ENCODE measurements at regions not wholly inside any gene's neighbourhood (a gene's known extent, or its start where the extent isn't known, plus 50 kb on each side); places are given as distances from the start of the nearest gene placed in this dataset.
A peak's percentile ranks its signal among the peaks of the same experiment; 100 is the strongest.
"Not testable (repeated sequence)": the region's sequence is repeated elsewhere in the genome, so short reads cannot be mapped to it uniquely, and the experiment has no call there.

GRCh38 chr3:106844638-106845037, 532.6 kb upstream of the CCDC54 start:
- Histone ChIP-seq H3K4me2 (ENCODE audit: insufficient read depth, low read length) (no peak overlapping the region), H4K20me1 (ENCODE audit: insufficient read depth, low read length) (no peaks in the 10 kb centered on the region), H3K4me3 (ENCODE audit: low read depth in 1 of 2, low read length in 2 of 2) (no peak overlapping the region), H3K9me3 (ENCODE audit: insufficient read depth, low read length, severe bottlenecking) (no peaks in the 10 kb centered on the region), H3K27ac (ENCODE audit: low read length) (no peak overlapping the region), H3K79me2 (ENCODE audit: insufficient read depth, low read length) (no peaks in the 10 kb centered on the region), H3K4me1 (ENCODE audit: insufficient read depth, low read length) (peaks cover 4% of the 10 kb centered on the region; the same call in 1 of the 2 replicates), H3K9ac (ENCODE audit: low read depth, low read length) (no peak overlapping the region), H2AFZ (ENCODE audit: low read depth, low read length) (peak overlapping the region; percentile 25; the same call in 1 of the 2 replicates), H3K27me3 (ENCODE audit: insufficient read depth, low read length, poor library complexity) (no peaks in the 10 kb centered on the region), H3K36me3 (ENCODE audit: insufficient read depth, low read length) (no peaks in the 10 kb centered on the region)
- DNase-seq (no peak), ATAC-seq (ENCODE audit: insufficient read depth, low read depth) (no peak)
- no peak for TF ChIP-seq EZH2 (IDR thresholded peaks at IDR 0.05; ENCODE audit: borderline replicate concordance, low read depth, low read length, severe bottlenecking)
- TF ChIP-seq, protein P1, sequence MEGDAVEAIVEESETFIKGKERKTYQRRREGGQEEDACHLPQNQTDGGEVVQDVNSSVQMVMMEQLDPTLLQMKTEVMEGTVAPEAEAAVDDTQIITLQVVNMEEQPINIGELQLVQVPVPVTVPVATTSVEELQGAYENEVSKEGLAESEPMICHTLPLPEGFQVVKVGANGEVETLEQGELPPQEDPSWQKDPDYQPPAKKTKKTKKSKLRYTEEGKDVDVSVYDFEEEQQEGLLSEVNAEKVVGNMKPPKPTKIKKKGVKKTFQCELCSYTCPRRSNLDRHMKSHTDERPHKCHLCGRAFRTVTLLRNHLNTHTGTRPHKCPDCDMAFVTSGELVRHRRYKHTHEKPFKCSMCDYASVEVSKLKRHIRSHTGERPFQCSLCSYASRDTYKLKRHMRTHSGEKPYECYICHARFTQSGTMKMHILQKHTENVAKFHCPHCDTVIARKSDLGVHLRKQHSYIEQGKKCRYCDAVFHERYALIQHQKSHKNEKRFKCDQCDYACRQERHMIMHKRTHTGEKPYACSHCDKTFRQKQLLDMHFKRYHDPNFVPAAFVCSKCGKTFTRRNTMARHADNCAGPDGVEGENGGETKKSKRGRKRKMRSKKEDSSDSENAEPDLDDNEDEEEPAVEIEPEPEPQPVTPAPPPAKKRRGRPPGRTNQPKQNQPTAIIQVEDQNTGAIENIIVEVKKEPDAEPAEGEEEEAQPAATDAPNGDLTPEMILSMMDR (IDR thresholded peaks at IDR 0.05; ENCODE audit: borderline replicate concordance, extremely low read depth, low read length, poor library complexity, severe bottlenecking) = no peak

DNA sequence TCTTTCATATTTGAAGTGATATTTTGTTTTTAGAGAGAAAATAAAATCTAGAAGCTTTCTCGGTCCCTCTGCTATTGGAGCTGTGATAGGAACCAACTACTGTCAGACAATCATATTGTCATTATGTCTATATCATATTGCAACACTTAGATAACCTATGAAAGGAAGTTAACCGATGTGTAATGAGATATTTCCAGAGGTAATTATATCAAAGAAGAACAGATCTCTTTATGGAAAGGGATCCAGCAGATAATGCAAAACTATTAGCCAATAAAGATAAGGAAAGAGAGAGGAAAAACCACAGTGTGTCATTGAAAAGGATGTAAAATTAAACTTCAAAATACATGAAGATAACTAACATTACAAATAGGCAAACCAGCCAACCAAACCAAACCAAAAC, 529.1 kb upstream of the CCDC54 start:
- H3K27me3 ChIP-seq (ENCODE audit: insufficient read depth, low read length, poor library complexity) = no peaks in the 10 kb centered on the region
- H3K4me1 ChIP-seq (ENCODE audit: insufficient read depth, low read length) = no peaks in the 10 kb centered on the region
- no peaks in the 10 kb centered on the region for H4K20me1 ChIP-seq (ENCODE audit: insufficient read depth, low read length)
- H3K9me3 ChIP-seq (ENCODE audit: insufficient read depth, low read length, severe bottlenecking) = no peaks in the 10 kb centered on the region
- no peak for ATAC-seq (ENCODE audit: insufficient read depth, low read depth)
- no peak overlapping the region for H3K9ac ChIP-seq (ENCODE audit: low read depth, low read length)
- no peak for TF ChIP-seq EZH2 (IDR thresholded peaks at IDR 0.05; ENCODE audit: borderline replicate concordance, low read depth, low read length, severe bottlenecking)
- TF ChIP-seq, protein P1 (IDR thresholded peaks at IDR 0.05; ENCODE audit: borderline replicate concordance, extremely low read depth, low read length, poor library complexity, severe bottlenecking) = no peak
- no peak overlapping the region for H2AFZ ChIP-seq (ENCODE audit: low read depth, low read length)
- no peak overlapping the region for H3K4me2 ChIP-seq (ENCODE audit: insufficient read depth, low read length)
- no peak for DNase-seq
- H3K79me2 ChIP-seq (ENCODE audit: insufficient read depth, low read length) = no peaks in the 10 kb centered on the region
- no peaks in the 10 kb centered on the region for H3K36me3 ChIP-seq (ENCODE audit: insufficient read depth, low read length)
- no peak overlapping the region for H3K27ac ChIP-seq (ENCODE audit: low read length)
- no peak overlapping the region for H3K4me3 ChIP-seq (ENCODE audit: low read depth in 1 of 2, low read length in 2 of 2)

DNA sequence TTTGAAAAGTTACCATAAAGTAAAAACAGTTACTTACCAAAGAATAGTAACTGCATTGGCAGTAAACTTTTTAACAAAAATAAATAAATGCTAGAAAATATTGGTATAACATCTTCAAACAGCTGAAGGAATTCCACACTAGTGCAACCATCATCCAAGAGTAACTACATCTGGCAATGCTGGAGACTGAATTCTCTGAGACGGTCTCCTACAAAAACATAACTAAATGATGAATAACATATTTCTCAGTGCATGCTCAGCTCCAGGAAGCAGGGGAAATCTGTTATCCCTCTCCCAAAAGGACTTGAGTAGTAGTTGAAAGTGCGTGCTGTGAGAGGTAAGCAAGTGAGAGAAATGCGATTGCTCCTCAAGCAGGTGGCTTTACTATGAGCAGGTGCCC, 526.8 kb upstream of the CCDC54 start:
- Histone ChIP-seq H3K4me3 (ENCODE audit: low read depth in 1 of 2, low read length in 2 of 2) (no peak overlapping the region), H3K4me2 (ENCODE audit: insufficient read depth, low read length) (no peak overlapping the region)
- no peak for DNase-seq

DNA sequence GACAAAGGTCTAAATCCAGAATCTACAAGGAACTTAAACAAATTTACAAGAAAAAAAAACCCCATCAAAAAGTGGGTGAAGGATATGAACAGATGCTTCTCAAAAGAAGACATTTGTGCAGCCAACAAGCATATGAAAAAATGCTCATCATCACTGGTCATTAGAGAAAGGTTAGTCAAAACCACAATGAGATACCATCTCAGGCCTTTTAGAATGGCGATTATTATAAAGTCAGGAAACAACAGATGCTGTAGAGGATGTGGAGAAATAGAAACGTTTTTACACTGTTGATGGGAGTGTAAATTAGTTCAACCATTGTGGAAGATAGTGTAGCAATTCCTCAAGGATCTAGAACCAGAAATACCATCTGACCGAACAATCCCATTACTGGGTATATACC, 518.9 kb upstream of the CCDC54 start:
- not testable (repeated sequence) for H4K20me1 ChIP-seq (ENCODE audit: insufficient read depth, low read length); DNase-seq; H3K4me3 ChIP-seq (ENCODE audit: low read depth in 1 of 2, low read length in 2 of 2); H3K9ac ChIP-seq (ENCODE audit: low read depth, low read length); H3K36me3 ChIP-seq (ENCODE audit: insufficient read depth, low read length); H3K4me1 ChIP-seq (ENCODE audit: insufficient read depth, low read length); H2AFZ ChIP-seq (ENCODE audit: low read depth, low read length); H3K4me2 ChIP-seq (ENCODE audit: insufficient read depth, low read length); H3K79me2 ChIP-seq (ENCODE audit: insufficient read depth, low read length); ATAC-seq (ENCODE audit: insufficient read depth, low read depth); H3K27me3 ChIP-seq (ENCODE audit: insufficient read depth, low read length, poor library complexity); H3K9me3 ChIP-seq (ENCODE audit: insufficient read depth, low read length, severe bottlenecking); H3K27ac ChIP-seq (ENCODE audit: low read length)

More for the DNA sequence above, 526.8 kb upstream of the CCDC54 start:
- Histone ChIP-seq H3K36me3 (ENCODE audit: insufficient read depth, low read length) (no peaks in the 10 kb centered on the region), H2AFZ (ENCODE audit: low read depth, low read length) (no peak overlapping the region), H3K27me3 (ENCODE audit: insufficient read depth, low read length, poor library complexity) (no peaks in the 10 kb centered on the region), H3K4me1 (ENCODE audit: insufficient read depth, low read length) (no peaks in the 10 kb centered on the region), H3K9ac (ENCODE audit: low read depth, low read length) (no peak overlapping the region), H3K79me2 (ENCODE audit: insufficient read depth, low read length) (no peaks in the 10 kb centered on the region), H3K27ac (ENCODE audit: low read length) (no peak overlapping the region), H4K20me1 (ENCODE audit: insufficient read depth, low read length) (no peaks in the 10 kb centered on the region), H3K9me3 (ENCODE audit: insufficient read depth, low read length, severe bottlenecking) (peaks cover 3% of the 10 kb centered on the region)
- TF ChIP-seq, protein P1 (IDR thresholded peaks at IDR 0.05; ENCODE audit: borderline replicate concordance, extremely low read depth, low read length, poor library complexity, severe bottlenecking) = no peak
- TF ChIP-seq EZH2 (IDR thresholded peaks at IDR 0.05; ENCODE audit: borderline replicate concordance, low read depth, low read length, severe bottlenecking) = no peak
- no peak for ATAC-seq (ENCODE audit: insufficient read depth, low read depth)
